Endothelial cell of hepatic sinusoid (primary cell): ENCODE measurements at regions not wholly inside any gene's neighbourhood (a gene's known extent, or its start where the extent isn't known, plus 50 kb on each side); places are given as distances from the start of the nearest gene placed in this dataset.
"Not testable (repeated sequence)": the region's sequence is repeated elsewhere in the genome, so short reads cannot be mapped to it uniquely, and the experiment has no call there.

Experiments used
- in situ Hi-C: cut with HindIII; loops from 2 replicates; pipeline ENCODE4 v1.10.0; 2017; ENCODE audit warnings: low sequenced_read_pairs

- in situ Hi-C loops = no loop called here
These were observed 73.8 kb downstream of the SLC25A46 start for GRCh38 chr5:110812639-110813038.

- in situ Hi-C loops = no loop called here
These were observed 77.3 kb downstream of the SLC25A46 start for GRCh38 chr5:110815916-110816605.

DNA sequence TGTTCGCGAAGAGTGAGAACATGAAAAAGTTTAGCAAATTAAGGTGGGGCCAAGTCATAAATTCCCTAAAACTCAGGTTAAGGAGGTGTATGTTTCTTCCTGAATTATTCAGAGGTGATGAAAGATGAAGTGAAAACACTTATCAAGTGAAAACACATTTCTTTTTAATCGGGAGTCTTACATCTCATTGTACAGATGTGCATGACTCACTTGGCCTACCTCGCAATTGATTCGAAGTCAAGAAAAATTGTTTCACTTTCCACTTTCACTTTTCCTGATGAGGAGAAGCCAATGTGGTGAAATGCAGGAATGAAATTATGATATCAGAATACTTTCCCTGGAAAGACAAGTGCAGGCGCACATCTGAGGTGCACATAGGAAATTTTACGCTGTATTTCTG, 78.7 kb downstream of the SLC25A46 start:
- in situ Hi-C loops = no loop called here

DNA sequence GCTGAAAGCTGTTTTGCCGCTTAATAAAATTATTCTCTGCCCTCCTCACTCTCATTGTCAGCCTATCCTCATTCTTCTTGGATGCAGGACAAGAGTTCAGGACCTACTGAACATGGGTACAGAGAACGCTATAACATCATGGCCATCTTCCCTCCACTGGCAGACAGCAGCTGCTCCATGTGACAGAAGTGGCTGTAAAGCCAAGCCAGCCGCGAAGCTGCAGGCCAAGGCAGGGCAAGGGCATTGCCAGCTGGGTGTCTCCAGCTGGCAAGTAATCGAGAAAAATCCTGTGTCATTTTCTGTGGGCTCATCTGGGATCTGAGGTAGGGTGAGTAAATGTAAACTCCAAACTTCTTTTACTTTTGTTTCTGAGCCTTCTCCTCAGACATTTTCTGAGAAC, 84.8 kb downstream of the SLC25A46 start:
- in situ Hi-C loops = no loop called here

- in situ Hi-C loops = no loop called here
These were observed 86.2 kb downstream of the SLC25A46 start for GRCh38 chr5:110824936-110825441.

- in situ Hi-C loops = no loop called here
These were observed 93.9 kb downstream of the SLC25A46 start for GRCh38 chr5:110832683-110833082.

DNA sequence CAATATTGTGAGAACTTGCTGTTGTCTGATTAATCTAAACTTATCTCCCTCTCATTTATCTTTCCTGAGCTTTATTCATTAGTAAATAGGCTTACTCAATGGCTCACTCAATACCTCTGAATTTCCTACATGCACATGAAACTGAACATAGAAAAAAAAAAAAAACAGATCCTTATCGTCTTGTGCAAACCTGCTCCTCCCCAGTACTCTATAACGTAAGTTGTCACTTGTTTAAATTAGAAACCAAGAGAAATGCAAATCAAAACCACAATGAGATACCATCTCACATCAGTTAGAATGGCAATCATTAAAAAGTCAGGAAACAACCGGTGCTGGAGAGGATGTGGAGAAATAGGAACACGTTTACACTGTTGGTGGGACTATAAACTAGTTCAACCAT, 96.1 kb downstream of the SLC25A46 start:
- in situ Hi-C loops = not testable (repeated sequence)

DNA sequence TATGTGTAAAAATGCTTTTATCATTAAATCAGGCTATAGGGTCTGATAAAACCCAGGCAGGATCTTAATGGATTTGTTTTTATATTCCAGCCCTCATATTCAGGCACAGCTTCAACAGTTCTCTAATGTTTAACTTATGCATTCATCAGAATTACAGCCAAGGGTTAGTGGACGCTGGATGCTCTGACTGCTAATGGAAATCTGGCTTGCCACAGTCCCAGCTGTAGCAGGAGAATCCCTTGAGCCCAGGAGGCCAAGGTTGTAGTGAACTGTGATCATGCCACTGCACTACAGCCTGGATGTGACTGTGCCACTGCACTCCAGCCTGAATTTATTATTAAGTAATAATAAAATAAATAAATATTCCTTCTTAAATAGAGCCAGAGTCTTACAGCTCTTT, 98.0 kb downstream of the SLC25A46 start:
- in situ Hi-C loops = no loop called here

- in situ Hi-C loops = not testable (repeated sequence)
These were observed 99.5 kb downstream of the SLC25A46 start for GRCh38 chr5:110838357-110838756.

- in situ Hi-C loops = no loop called here
These were observed 100.2 kb downstream of the SLC25A46 start for GRCh38 chr5:110838961-110839360.

GRCh38 chr5:110840347-110840960, 101.6 kb downstream of the SLC25A46 start:
- in situ Hi-C loops = no loop called here

DNA sequence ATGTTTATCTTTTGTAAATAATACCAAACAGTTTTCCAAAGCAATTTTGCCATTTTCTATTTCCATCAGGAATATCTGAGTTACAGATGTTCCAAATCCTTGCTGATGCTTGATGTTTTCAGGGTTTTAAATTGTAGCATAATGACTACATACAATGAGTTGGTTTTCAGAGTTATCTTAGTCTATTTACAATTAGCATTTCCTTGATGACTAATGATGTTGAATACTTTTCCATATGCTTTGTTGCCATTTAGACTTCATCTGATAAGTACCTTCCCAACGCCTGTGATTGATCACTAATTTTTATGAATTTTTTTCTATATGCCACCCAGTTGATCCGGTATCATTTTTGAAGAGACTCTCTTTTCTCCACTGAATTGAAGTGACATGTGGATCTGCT, 102.3 kb downstream of the SLC25A46 start:
- in situ Hi-C loops = no loop called here

DNA sequence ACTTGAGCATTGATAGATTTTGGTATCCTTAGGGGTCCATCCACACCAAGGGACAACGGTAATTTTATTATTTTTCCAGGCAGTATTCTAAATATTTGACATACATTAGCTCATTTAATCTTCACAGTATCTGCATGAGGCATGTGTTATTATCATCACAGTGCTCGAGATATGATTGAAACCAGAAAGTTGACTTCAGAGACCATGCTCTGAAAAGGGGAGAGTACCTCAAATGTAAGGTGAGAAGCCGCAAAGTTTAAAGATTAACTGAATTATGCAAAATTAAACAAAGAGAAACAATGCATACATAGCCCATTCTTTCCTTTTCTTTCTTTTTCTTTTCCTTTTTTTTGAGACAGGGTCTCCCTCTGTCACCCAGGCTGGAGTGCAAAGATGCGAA, 104.1 kb downstream of the SLC25A46 start:
- in situ Hi-C loops = no loop called here

DNA sequence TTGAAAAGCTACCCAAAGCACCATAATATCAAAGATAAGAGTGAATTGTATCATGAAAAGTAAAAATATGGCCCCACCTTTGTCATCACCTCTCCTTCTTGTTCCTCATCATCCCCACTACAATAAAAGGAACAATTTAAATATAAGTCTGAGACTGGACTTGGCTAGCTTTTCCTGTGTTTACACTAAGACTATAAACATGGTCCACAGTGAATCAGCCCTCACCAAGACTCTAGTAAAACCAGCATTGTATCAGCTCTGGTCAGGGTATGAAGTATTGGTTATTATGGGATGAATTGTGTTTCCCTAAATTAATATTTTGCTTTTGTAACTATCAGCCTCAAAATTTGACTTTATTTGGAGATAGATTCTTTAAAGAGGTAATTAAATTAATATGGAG, 105.4 kb downstream of the SLC25A46 start:
- in situ Hi-C loops = no loop called here

- in situ Hi-C loops = no loop called here
These were observed 107.7 kb downstream of the SLC25A46 start for GRCh38 chr5:110846398-110847001.

DNA sequence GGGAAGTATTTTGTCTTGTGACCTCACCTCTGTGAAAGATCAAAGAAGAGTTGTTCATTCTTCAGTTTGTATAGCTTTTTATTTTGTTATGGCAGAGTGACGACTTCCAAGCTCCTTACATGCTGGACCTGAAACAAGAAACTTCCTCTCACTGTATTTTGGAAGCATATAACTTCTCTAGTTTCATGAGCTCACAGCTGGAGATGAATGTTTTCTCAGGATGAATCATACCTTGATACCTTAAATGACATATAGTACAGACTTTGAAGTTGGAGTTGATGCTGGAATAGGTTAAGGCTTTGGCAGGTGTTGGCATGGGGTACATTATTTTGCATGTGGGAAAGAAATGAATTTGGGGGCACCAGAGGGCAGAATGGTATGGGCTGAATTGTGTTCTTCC, 112.5 kb downstream of the SLC25A46 start:
- in situ Hi-C loops = no loop called here

DNA sequence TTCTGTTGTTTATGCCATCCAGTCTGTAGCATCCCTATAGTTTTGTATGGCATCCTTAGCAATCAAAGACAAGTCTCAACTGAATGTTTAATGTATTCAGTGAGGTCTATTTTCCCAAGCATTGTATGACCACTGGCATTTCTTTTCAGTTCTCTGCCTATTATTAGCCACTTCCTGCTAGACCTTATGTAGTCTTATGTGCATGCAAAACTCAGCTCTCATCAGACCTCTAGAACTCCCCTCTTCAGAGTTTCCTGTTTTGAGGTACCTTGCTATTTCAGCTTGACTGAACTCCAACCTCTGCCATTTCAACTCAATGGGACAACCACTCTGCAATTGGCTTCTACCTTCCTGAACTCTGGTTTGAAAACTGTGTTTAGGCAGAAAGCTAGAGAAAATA, 113.2 kb downstream of the SLC25A46 start:
- in situ Hi-C loops = no loop called here

DNA sequence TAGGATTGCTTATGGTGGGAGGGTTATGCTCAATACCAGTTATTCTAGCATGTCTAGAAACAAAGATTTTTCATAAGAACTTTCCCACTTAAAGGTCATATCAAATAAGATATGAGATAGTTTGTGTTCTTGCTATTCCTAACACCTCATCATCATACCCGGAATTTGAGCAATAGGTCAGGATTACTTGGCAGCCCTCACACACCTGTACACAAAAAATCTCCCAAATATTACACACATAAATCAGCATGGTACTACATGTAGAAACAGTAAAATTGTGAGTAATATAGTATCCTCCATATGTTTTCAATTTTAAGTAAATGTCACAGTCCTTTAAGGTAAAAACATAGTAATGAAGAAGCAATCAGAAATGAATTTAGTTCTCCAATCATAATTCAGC, 113.7 kb downstream of the SLC25A46 start:
- in situ Hi-C loops = no loop called here

DNA sequence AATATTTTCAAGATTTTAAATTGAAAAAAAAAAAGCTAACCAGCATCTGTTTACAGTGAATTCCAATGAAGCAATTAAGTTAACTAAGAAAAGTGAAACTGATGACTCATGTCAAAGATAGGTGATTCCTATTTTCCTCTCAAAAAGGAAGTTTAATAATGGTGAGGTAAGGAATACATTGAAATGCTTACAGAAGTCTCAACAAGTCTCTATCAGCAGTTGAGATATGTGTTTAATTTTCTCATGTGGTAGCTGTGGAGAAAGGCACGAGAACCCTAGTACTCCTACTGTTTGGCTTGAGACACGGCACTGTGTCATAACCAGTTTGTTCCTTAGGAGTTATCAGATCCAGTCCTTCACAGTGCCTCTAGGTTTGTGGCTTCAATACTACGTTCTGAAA, 114.5 kb downstream of the SLC25A46 start:
- in situ Hi-C loops = no loop called here

- in situ Hi-C loops = no loop called here
These were observed 115.4 kb downstream of the SLC25A46 start for GRCh38 chr5:110854200-110854599.

DNA sequence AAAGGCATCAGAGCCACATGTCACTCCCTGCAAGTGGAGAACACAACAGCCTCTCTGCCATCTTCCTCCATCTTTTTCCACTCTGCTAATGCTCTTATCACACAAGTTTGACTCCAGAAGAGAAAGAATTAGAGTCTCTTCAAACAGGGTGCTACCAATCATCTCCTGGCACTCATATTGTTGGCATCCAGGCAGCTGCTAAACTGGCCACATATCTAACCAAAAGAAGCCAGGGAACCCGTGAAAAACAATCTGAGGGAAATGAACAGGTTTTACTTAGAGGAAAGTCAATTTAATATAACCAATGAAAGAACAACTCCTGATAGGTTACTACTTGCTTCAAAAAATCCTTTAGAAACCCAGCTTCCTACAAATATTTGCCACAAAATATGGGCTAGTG, 117.2 kb downstream of the SLC25A46 start:
- in situ Hi-C loops = no loop called here

- in situ Hi-C loops = no loop called here
These were observed 126.7 kb downstream of the SLC25A46 start for GRCh38 chr5:110865400-110866094.
